Stimulated activated CD4-positive, alpha-beta T cell treated with anti-CD3 and anti-CD28 coated beads, Interleukin-1b, Interleukin-23, amount 100 ng/mL, for 48 hours (primary cell): ENCODE measurements at regions not wholly inside any gene's neighbourhood (a gene's known extent, or its start where the extent isn't known, plus 50 kb on each side); places are given as distances from the start of the nearest gene placed in this dataset.
"Not testable (repeated sequence)": the region's sequence is repeated elsewhere in the genome, so short reads cannot be mapped to it uniquely, and the experiment has no call there.

Experiments
- DNase-seq: peaks from one replicate; pipeline ENCODE4 v3.0.0-alpha.2; 2020

GRCh38 chr4:123603165-123603564, 206.6 kb downstream of the SPRY1 start:
- DNase-seq, result no peak

- not testable (repeated sequence) for DNase-seq
Measured at GRCh38 chr4:123605797-123606196, 209.2 kb downstream of the SPRY1 start.

GRCh38 chr4:123606336-123606735, 209.7 kb downstream of the SPRY1 start:
- no peak for DNase-seq

GRCh38 chr4:123606946-123607542, 210.4 kb downstream of the SPRY1 start:
- DNase-seq, result no peak

- no peak for DNase-seq
Measured at GRCh38 chr4:123609829-123610228, 213.2 kb downstream of the SPRY1 start.

- no peak for DNase-seq
Measured at GRCh38 chr4:123613586-123614344, 217.2 kb downstream of the SPRY1 start.

- DNase-seq, result no peak
Measured at GRCh38 chr4:123615901-123616300, 219.3 kb downstream of the SPRY1 start.

- DNase-seq, result peak; percentile 4
Measured at GRCh38 chr4:123616951-123617461, 220.4 kb downstream of the SPRY1 start.

GRCh38 chr4:123617791-123618190, 221.2 kb downstream of the SPRY1 start:
- DNase-seq, result no peak

GRCh38 chr4:123618606-123619005, 222.0 kb downstream of the SPRY1 start:
- DNase-seq, result no peak

GRCh38 chr4:123619326-123619725, 222.7 kb downstream of the SPRY1 start:
- no peak for DNase-seq

GRCh38 chr4:123619895-123620294, 223.3 kb downstream of the SPRY1 start:
- no peak for DNase-seq

- no peak for DNase-seq
Measured at GRCh38 chr4:123621072-123621705, 224.6 kb downstream of the SPRY1 start.

GRCh38 chr4:123622572-123622971, 226.0 kb downstream of the SPRY1 start:
- no peak for DNase-seq

- no peak for DNase-seq
Measured at GRCh38 chr4:123623611-123624010, 227.0 kb downstream of the SPRY1 start.

- DNase-seq, result no peak
Measured at GRCh38 chr4:123624959-123625358, 228.4 kb downstream of the SPRY1 start.

- no peak for DNase-seq
Measured at GRCh38 chr4:123628288-123628687, 231.7 kb downstream of the SPRY1 start.

GRCh38 chr4:123631786-123632692, 235.4 kb downstream of the SPRY1 start:
- no peak for DNase-seq

GRCh38 chr4:123632693-123633030, 236.1 kb downstream of the SPRY1 start:
- DNase-seq, result no peak

GRCh38 chr4:123638834-123639233, 242.2 kb downstream of the SPRY1 start:
- DNase-seq, result no peak

GRCh38 chr4:123640271-123640670, 243.7 kb downstream of the SPRY1 start:
- no peak for DNase-seq

- no peak for DNase-seq
Measured at GRCh38 chr4:123640824-123641223, 244.2 kb downstream of the SPRY1 start.

- no peak for DNase-seq
Measured at GRCh38 chr4:123643691-123644090, 247.1 kb downstream of the SPRY1 start.
